ENCODE measurements at regions not wholly inside any gene's neighbourhood (a gene's known extent, or its start where the extent isn't known, plus 50 kb on each side); places are given as distances from the start of the nearest gene placed in this dataset.

DNA sequence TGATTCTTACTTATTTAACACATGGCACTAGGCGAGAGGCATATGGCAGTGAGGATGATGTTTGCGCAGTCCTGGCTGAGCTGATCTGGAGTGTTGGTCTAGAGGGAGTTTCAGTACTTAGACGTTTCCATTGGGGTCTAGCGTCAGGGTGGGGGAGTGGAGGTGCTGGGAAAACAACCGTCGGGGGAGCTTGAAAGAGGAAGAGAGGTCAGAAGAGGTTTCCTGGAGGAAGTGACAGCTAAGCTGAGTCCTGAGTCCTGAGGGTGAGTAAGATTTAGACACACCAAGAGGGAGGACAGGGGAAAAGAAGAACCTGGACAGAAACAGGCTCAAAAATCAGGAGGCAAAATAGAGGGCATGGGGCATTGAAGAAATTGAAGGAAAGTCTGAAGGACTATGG, 81.4 kb downstream of the ALOX5AP start:
- Histone ChIP-seq H3K9me3 (replicated peaks; ENCODE audit: low read length) (no peaks in the 10 kb centered on the region), H3K4me3 (ENCODE audit: low read length) (no peak overlapping the region), H3K4me1 (ENCODE audit: control insufficient read depth, insufficient read depth, low read length) (peaks cover 19% of the 10 kb centered on the region), H3K27me3 (ENCODE audit: control insufficient read depth, insufficient read depth, low read length) (no peaks in the 10 kb centered on the region), H3K36me3 (ENCODE audit: insufficient read depth, low read length) (no peaks in the 10 kb centered on the region), H3K4me2 (ENCODE audit: low read length) (no peak overlapping the region), H3K9ac (ENCODE audit: low read depth, low read length) (no peak overlapping the region)

DNA sequence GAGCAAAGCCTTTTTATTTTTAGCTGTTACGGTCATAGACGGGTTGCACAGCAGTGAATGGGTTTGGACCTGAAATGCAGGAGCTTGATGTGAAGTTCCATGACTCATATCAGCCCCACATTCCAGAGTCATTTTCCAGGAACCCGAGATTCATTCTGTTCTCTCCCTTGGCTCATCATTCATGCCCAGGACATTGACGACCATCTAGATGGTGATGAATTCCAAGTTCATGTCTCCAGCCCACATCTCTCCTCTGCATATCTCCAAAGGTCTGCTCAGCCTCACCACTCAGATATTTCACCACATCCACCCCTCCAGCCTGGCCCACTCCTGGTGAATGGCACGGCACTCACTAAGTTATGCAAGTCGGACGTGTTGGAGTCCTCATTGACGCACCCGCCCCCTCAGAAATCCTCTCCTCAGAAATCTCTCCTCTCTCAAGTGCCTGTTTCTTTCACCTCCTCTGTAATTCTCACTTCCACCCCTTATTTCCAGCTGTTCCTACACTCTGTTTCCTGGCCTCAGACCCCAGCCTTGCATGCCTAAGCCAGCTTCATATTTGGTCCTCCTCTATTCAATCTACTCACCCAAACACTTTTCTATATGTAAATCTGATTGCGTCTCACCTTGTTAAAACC, 83.1 kb downstream of the ALOX5AP start:
- peaks cover 19% of the 10 kb centered on the region for H3K4me1 ChIP-seq (ENCODE audit: control insufficient read depth, insufficient read depth, low read length)
- H3K9ac ChIP-seq (ENCODE audit: low read depth, low read length), result peak overlapping the region; percentile 17
- H3K4me3 ChIP-seq (ENCODE audit: low read length), result no peak overlapping the region
- no peaks in the 10 kb centered on the region for H3K9me3 ChIP-seq (replicated peaks; ENCODE audit: low read length)
- H3K4me2 ChIP-seq (ENCODE audit: low read length), result peak overlapping the region; percentile 12
- no peaks in the 10 kb centered on the region for H3K27me3 ChIP-seq (ENCODE audit: control insufficient read depth, insufficient read depth, low read length)
- no peaks in the 10 kb centered on the region for H3K36me3 ChIP-seq (ENCODE audit: insufficient read depth, low read length)

DNA sequence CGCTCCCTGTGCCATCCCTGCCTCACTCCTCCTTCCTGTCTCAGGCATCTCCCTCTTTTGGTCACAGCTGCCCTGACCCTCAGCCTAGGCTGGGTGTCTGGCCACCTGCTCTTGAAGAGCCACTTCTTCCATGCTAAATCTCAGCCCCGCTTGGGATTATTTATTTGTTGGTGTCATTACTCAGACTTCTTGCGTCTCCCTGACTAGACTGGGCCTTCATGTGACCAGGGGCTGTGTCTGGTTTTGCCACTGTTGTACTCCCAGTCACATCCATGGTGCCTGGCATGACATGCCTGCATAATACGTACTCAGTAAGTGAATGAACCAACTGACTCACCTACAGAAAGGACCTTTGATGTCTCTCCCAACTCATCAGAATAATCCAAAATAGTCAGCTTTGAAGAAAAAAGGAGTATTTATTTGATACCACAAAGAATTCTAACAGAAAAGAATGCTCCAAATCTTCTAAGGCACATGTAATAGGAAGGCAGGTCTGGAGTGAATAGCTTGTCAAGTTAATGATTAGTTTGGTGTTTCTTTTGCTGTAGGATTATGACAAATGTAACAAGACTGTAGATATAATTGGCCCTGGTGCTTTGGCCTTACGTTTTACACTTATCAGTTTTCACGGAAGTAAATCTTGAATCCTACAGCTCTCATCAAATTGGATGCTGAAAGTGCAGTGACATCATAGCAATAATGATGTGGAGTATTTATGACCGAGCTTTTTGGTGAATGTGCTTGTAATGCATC, 84.0 kb downstream of the ALOX5AP start:
- no peak overlapping the region for H3K4me2 ChIP-seq (ENCODE audit: low read length)
- H3K4me3 ChIP-seq (ENCODE audit: low read length), result no peak overlapping the region
- H3K9me3 ChIP-seq (replicated peaks; ENCODE audit: low read length), result no peaks in the 10 kb centered on the region
- peak overlapping the region; percentile 17 for H3K9ac ChIP-seq (ENCODE audit: low read depth, low read length)
- H3K4me1 ChIP-seq (ENCODE audit: control insufficient read depth, insufficient read depth, low read length), result peaks cover 19% of the 10 kb centered on the region
- no peaks in the 10 kb centered on the region for H3K27me3 ChIP-seq (ENCODE audit: control insufficient read depth, insufficient read depth, low read length)
- no peaks in the 10 kb centered on the region for H3K36me3 ChIP-seq (ENCODE audit: insufficient read depth, low read length)

- Histone ChIP-seq H3K36me3 (ENCODE audit: insufficient read depth, low read length) (no peaks in the 10 kb centered on the region), H3K4me2 (ENCODE audit: low read length) (no peak overlapping the region), H3K9me3 (replicated peaks; ENCODE audit: low read length) (no peaks in the 10 kb centered on the region), H3K4me1 (ENCODE audit: control insufficient read depth, insufficient read depth, low read length) (peaks cover 19% of the 10 kb centered on the region), H3K9ac (ENCODE audit: low read depth, low read length) (no peak overlapping the region), H3K4me3 (ENCODE audit: low read length) (no peak overlapping the region), H3K27me3 (ENCODE audit: control insufficient read depth, insufficient read depth, low read length) (no peaks in the 10 kb centered on the region)
Measured at GRCh38 chr13:30821421-30821820, 84.7 kb upstream of the MEDAG start.

DNA sequence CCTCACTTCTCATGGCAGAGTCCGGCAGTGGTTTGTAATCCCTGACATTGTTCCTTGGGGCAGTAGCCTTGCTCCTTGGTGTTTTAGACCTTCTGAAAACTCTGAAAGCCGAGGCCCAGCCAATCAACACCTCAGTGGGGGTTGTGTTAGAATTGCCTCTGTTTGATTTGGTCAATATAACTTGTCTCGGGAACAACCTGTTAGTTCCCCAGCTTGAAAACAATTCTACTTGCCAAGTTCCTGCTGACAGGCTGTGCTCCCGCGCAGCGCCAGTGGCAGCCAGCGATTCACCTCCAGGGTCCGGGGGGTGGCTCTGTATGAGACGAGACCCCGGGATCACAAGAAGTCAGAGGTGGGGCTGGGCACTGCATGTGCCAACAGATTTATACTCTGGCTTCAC, 81.4 kb upstream of the MEDAG start:
- no peak overlapping the region for H3K4me3 ChIP-seq (ENCODE audit: low read length)
- H3K9ac ChIP-seq (ENCODE audit: low read depth, low read length), result no peak overlapping the region
- no peaks in the 10 kb centered on the region for H3K36me3 ChIP-seq (ENCODE audit: insufficient read depth, low read length)
- no peak overlapping the region for H3K4me2 ChIP-seq (ENCODE audit: low read length)
- H3K9me3 ChIP-seq (replicated peaks; ENCODE audit: low read length), result no peaks in the 10 kb centered on the region
- H3K4me1 ChIP-seq (ENCODE audit: control insufficient read depth, insufficient read depth, low read length), result peaks cover 12% of the 10 kb centered on the region
- H3K27me3 ChIP-seq (ENCODE audit: control insufficient read depth, insufficient read depth, low read length), result no peaks in the 10 kb centered on the region

GRCh38 chr13:30826911-30827577, 79.0 kb upstream of the MEDAG start:
- H3K27me3 ChIP-seq (ENCODE audit: control insufficient read depth, insufficient read depth, low read length), result no peaks in the 10 kb centered on the region
- no peaks in the 10 kb centered on the region for H3K9me3 ChIP-seq (replicated peaks; ENCODE audit: low read length)
- H3K4me1 ChIP-seq (ENCODE audit: control insufficient read depth, insufficient read depth, low read length), result peaks cover 23% of the 10 kb centered on the region
- no peaks in the 10 kb centered on the region for H3K36me3 ChIP-seq (ENCODE audit: insufficient read depth, low read length)
- no peak overlapping the region for H3K4me3 ChIP-seq (ENCODE audit: low read length)
- H3K4me2 ChIP-seq (ENCODE audit: low read length), result no peak overlapping the region
- no peak overlapping the region for H3K9ac ChIP-seq (ENCODE audit: low read depth, low read length)

GRCh38 chr13:30827578-30827925, 78.5 kb upstream of the MEDAG start:
- Histone ChIP-seq H3K4me3 (ENCODE audit: low read length) (no peak overlapping the region), H3K9ac (ENCODE audit: low read depth, low read length) (no peak overlapping the region)

GRCh38 chr13:30829145-30829832, 76.8 kb upstream of the MEDAG start:
- H3K4me1 ChIP-seq (ENCODE audit: control insufficient read depth, insufficient read depth, low read length), result peaks cover 29% of the 10 kb centered on the region
- H3K9me3 ChIP-seq (replicated peaks; ENCODE audit: low read length), result no peaks in the 10 kb centered on the region
- H3K4me3 ChIP-seq (ENCODE audit: low read length), result no peak overlapping the region
- H3K36me3 ChIP-seq (ENCODE audit: insufficient read depth, low read length), result no peaks in the 10 kb centered on the region
- H3K27me3 ChIP-seq (ENCODE audit: control insufficient read depth, insufficient read depth, low read length), result no peaks in the 10 kb centered on the region
- H3K9ac ChIP-seq (ENCODE audit: low read depth, low read length), result peak overlapping the region; percentile 4
- H3K4me2 ChIP-seq (ENCODE audit: low read length), result peak overlapping the region; percentile 18

More at GRCh38 chr13:30827578-30827925, 78.5 kb upstream of the MEDAG start:
- H3K4me2 ChIP-seq (ENCODE audit: low read length), result no peak overlapping the region
- H3K27me3 ChIP-seq (ENCODE audit: control insufficient read depth, insufficient read depth, low read length), result no peaks in the 10 kb centered on the region
- peaks cover 23% of the 10 kb centered on the region for H3K4me1 ChIP-seq (ENCODE audit: control insufficient read depth, insufficient read depth, low read length)
- H3K9me3 ChIP-seq (replicated peaks; ENCODE audit: low read length), result no peaks in the 10 kb centered on the region
- H3K36me3 ChIP-seq (ENCODE audit: insufficient read depth, low read length), result no peaks in the 10 kb centered on the region

GRCh38 chr13:30829833-30830637, 76.0 kb upstream of the MEDAG start:
- peak overlapping the region; percentile 4 for H3K9ac ChIP-seq (ENCODE audit: low read depth, low read length)
- peak overlapping the region; percentile 18 for H3K4me2 ChIP-seq (ENCODE audit: low read length)

GRCh38 chr13:30830638-30830965, 75.5 kb upstream of the MEDAG start:
- no peak overlapping the region for H3K4me3 ChIP-seq (ENCODE audit: low read length)
- H3K4me1 ChIP-seq (ENCODE audit: control insufficient read depth, insufficient read depth, low read length), result peaks cover 29% of the 10 kb centered on the region
- no peak overlapping the region for H3K9ac ChIP-seq (ENCODE audit: low read depth, low read length)
- H3K27me3 ChIP-seq (ENCODE audit: control insufficient read depth, insufficient read depth, low read length), result peaks cover 8% of the 10 kb centered on the region
- no peaks in the 10 kb centered on the region for H3K9me3 ChIP-seq (replicated peaks; ENCODE audit: low read length)
- no peaks in the 10 kb centered on the region for H3K36me3 ChIP-seq (ENCODE audit: insufficient read depth, low read length)
- no peak overlapping the region for H3K4me2 ChIP-seq (ENCODE audit: low read length)

More at GRCh38 chr13:30829833-30830637, 76.0 kb upstream of the MEDAG start:
- H3K27me3 ChIP-seq (ENCODE audit: control insufficient read depth, insufficient read depth, low read length), result peaks cover 2% of the 10 kb centered on the region
- peaks cover 29% of the 10 kb centered on the region for H3K4me1 ChIP-seq (ENCODE audit: control insufficient read depth, insufficient read depth, low read length)
- H3K4me3 ChIP-seq (ENCODE audit: low read length), result no peak overlapping the region
- no peaks in the 10 kb centered on the region for H3K36me3 ChIP-seq (ENCODE audit: insufficient read depth, low read length)
- no peaks in the 10 kb centered on the region for H3K9me3 ChIP-seq (replicated peaks; ENCODE audit: low read length)

DNA sequence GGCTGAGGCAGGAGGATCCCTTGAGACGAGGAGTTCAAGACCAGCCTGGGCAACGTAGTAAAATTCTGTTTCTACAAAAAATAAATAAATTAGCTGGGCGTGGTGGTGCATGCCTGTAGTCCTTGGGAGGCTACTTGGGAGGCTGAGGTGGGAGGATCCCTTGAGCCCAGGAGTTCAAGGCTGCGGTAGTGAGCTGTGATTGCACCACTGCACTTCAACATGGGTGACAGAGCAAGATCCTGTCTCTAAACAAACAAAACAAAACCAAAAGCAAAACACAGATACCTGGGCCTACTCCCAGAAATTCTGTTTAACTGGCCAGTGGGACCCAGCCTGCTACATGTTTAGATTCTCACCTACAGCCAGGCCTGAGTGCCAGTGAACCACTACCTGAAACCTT, 74.6 kb upstream of the MEDAG start:
- Histone ChIP-seq H3K27me3 (ENCODE audit: control insufficient read depth, insufficient read depth, low read length) (peaks cover 15% of the 10 kb centered on the region), H3K4me3 (ENCODE audit: low read length) (no peak overlapping the region), H3K9ac (ENCODE audit: low read depth, low read length) (no peak overlapping the region), H3K9me3 (replicated peaks; ENCODE audit: low read length) (no peaks in the 10 kb centered on the region), H3K4me1 (ENCODE audit: control insufficient read depth, insufficient read depth, low read length) (peaks cover 29% of the 10 kb centered on the region), H3K4me2 (ENCODE audit: low read length) (no peak overlapping the region), H3K36me3 (ENCODE audit: insufficient read depth, low read length) (no peaks in the 10 kb centered on the region)

All from skeletal muscle satellite cell (primary cell).